Prostate gland (tissue), 2 donors: ENCODE measurements at regions not wholly inside any gene's neighbourhood (a gene's known extent, or its start where the extent isn't known, plus 50 kb on each side); places are given as distances from the start of the nearest gene placed in this dataset.
"Not testable (repeated sequence)": the region's sequence is repeated elsewhere in the genome, so short reads cannot be mapped to it uniquely, and the experiment has no call there.

Source experiments
- POLR2A ChIP-seq: fragments of 450-650 bp; IDR thresholded peaks from one replicate; pipeline ENCODE4 v1.6.1; 2016; ENCODE audit warnings: antibody characterized with exemption, mild to moderate bottlenecking
- POLR2AphosphoS5 ChIP-seq: sonication (generic); formaldehyde crosslinking; IDR thresholded peaks from one replicate; pipeline ENCODE4 v1.6.1; 2017; ENCODE audit warnings: antibody characterized with exemption
- TF ChIP-seq, protein P1 (sequence below), 4 experiments: fragments of 200-600 bp in 2 of 4; fragments of 450-650 bp in 2 of 4; sonication (generic) in 2 of 4; IDR thresholded peaks; 1 replicate in 3 of 4; 2 replicates in 1 of 4; pipeline ENCODE4 v1.5.1; 2016 to 2019; ENCODE audit warnings: antibody characterized with exemption in 4 of 4, mild to moderate bottlenecking in 2 of 4, moderate library complexity in 2 of 4

GRCh38 chr1:181893150-181893549 lies 168.4 kb downstream of the ZNF648 start:
- TF ChIP-seq, protein P1, sequence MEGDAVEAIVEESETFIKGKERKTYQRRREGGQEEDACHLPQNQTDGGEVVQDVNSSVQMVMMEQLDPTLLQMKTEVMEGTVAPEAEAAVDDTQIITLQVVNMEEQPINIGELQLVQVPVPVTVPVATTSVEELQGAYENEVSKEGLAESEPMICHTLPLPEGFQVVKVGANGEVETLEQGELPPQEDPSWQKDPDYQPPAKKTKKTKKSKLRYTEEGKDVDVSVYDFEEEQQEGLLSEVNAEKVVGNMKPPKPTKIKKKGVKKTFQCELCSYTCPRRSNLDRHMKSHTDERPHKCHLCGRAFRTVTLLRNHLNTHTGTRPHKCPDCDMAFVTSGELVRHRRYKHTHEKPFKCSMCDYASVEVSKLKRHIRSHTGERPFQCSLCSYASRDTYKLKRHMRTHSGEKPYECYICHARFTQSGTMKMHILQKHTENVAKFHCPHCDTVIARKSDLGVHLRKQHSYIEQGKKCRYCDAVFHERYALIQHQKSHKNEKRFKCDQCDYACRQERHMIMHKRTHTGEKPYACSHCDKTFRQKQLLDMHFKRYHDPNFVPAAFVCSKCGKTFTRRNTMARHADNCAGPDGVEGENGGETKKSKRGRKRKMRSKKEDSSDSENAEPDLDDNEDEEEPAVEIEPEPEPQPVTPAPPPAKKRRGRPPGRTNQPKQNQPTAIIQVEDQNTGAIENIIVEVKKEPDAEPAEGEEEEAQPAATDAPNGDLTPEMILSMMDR (IDR thresholded peaks at IDR 0.05), result not testable (repeated sequence)
- not testable (repeated sequence) for TF ChIP-seq POLR2A, POLR2AphosphoS5
